GM18861 (cell line): ENCODE measurements at regions not wholly inside any gene's neighbourhood (a gene's known extent, or its start where the extent isn't known, plus 50 kb on each side); places are given as distances from the start of the nearest gene placed in this dataset.

Experiments used
- ATAC-seq: cut with Tn5 transposase; IDR thresholded peaks from one replicate; pipeline ENCODE4 v1.9.1; 2021; ENCODE audit not compliant: unreplicated experiment

DNA sequence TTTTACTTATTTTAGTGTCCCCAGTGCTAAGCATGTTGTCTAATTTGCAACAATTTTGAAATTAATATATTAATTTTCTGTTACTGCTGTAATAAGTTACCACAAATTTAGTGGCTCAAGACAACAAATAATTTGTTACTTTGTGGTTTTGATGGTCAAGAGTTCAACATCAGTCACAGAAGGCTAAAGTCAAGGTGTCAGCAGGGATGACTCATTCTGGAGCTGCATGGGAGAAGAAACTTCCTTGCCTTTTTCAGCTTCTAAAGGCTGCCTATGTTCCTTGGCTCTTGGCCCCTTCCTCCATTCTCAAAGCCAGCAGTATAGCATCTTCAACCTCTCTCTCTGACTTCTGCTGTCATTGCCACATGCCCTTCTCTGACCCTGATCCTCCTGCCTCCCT, 271.8 kb downstream of the HLX start:
- ATAC-seq = no peak

DNA sequence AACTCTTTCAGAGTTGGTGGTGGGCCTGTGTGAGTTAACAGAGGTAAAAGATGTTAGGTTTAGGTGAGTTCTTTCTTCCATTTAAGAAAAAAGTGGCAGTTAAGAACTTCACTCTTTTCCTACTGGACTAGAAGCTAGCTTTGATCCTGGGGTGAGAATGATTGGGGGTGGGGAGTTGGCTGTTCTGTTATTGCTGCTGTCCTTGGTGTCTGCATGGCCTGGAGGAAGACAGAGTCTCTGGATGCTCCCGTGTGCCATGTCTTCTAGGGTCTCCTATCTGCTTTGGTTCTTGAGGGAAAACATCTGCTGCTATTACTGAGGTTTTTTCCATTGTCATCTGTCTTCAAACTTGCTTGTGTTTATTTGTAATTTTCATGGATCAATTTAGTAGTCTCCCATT, 275.7 kb downstream of the HLX start:
- ATAC-seq = no peak

DNA sequence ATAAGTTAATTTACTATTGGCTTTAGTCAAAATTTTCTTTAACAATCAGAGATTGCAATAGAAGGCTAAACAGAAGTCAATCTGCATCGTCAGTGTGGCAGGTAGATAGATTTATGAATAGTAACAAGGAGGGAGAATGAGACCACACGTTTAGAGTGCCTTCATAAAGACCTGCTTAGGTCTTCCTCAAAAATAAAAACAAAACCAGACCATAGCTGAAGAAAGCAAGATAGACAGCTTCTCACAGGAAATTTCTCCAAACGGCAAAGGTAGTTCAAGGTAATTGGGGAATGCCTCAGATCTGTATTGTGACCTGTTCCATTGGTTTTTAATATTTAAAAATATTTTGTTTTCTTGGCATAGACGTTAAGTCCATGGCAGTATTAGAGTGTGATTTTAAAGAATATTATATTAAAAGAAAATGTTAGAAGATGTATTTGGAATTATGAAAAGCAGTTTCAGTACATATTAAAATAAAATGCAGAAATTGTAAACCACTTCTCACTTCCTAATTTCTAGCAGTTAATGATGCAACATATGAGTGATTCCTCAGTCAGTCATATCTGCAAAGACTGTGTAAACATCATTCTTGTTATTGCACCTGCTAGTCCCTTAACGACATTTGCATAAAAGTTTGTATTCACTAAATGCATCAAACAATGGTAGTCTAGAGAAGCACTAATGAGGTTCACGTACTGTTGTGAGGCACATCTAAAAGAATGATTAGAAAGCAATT, 278.0 kb downstream of the HLX start:
- peak; percentile 96 for ATAC-seq

- ATAC-seq = no peak
Observed at GRCh38 chr1:221159608-221160007, 280.4 kb downstream of the HLX start.

DNA sequence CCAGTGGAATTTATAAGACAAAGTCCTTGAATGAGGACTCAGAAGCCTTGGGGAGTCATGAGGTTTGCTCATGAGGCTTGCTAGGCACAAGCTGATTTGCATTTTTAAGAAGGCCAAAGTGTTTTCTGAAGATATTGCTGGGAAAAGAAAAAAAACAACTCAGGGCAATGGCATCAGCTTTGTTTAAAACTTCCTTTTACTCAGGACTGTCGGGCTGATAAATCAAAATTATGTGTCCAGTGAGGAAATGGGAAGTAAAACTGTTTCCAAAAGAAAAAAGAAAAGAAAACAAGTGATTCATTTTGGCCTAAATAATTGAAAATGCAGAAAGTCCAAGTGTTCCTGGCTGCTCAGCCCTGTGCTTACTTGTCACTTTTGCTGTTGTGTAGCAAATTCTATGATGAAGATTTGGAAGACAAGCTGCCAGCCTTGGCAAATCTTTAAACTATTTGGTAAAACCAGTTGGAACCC, 282.4 kb downstream of the HLX start:
- no peak for ATAC-seq

DNA sequence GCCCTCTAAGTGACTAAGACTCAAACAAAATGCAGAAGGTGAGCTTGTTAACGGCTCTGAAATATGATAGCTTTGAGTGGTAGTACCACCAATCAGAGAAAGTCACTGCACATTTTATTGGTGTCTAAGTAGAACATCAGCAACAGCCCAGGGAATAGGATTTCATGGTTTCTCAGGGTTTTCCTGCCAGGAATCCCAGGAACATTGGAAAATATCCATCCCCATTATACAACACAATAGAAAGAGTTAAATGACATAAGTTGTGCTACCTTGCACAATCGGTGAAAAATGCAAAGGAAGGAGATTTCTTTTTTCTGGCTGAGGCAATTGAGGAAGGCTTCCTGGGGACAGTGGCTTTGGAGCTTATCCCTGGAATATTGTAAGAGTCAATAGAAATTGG, 283.1 kb downstream of the HLX start:
- no peak for ATAC-seq

GRCh38 chr1:221162939-221163338, 283.7 kb downstream of the HLX start:
- no peak for ATAC-seq

DNA sequence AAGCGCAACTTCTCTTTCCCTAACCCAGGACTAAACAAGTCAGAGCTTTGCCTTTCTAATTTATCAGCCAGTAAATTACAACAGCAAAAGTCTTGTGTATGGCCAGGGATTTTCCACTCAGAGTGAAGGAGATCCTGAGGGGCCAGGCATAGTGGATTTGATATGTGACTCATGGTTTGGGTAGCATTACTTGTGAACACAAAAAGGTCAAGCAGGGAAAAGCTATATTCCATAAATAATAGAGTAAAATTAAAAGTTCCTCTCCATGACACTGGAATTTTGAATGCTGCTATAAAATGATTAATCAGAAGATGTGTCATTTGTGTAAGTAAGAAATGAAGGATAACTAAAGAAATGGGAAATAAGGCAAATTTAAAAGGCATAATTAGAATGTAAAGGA, 284.8 kb downstream of the HLX start:
- no peak for ATAC-seq

- ATAC-seq = no peak
Observed at GRCh38 chr1:221164951-221165838, 286.0 kb downstream of the HLX start.

- no peak for ATAC-seq
Observed at GRCh38 chr1:221165839-221166500, 286.7 kb downstream of the HLX start.

GRCh38 chr1:221166559-221167318, 287.5 kb downstream of the HLX start:
- peak; percentile 85 for ATAC-seq

DNA sequence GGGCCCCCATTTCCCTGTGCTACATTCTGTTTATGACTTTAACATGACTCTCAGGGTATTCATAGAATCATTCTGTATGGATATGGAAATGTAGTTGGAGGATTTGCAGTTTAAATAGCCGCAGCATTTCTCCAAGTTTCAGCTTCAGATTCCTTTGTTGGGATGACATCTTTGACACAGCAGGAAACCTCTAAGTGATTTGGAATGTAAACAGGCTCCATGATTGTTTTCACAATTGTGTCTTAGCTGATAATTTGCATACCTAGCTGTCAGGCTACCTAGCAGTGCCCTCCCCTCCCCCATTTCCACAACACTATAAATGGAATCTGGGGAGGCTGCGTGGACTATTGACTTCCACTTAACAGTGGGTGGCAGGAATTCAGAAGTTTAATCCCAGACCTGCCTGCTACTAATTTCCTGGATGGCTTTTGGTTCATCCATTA, 290.2 kb downstream of the HLX start:
- no peak for ATAC-seq

GRCh38 chr1:221170171-221170570, 290.9 kb downstream of the HLX start:
- ATAC-seq = no peak

GRCh38 chr1:221171768-221172167, 292.5 kb downstream of the HLX start:
- no peak for ATAC-seq

- no peak for ATAC-seq
Observed at GRCh38 chr1:221172841-221173240, 293.6 kb downstream of the HLX start.

GRCh38 chr1:221174330-221174993, 295.2 kb downstream of the HLX start:
- ATAC-seq = no peak

DNA sequence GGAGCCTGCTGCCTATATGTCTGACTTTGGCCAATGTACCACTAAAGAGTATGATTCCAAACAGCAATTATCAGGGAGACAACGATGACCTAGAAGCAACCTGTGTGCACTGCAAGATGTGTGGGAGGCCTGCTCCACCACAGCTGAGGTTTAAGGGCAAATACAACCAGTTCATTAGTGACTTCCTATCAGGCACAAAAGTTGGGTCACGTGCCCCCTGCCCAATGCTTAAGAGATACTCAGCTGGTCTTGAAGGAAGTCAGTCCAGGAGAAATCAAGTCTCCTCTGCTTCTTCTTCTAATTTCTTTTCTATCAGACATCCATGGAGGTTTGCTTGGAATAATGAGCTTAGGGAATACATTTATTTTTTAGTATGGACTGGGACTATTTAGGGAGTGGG, 296.0 kb downstream of the HLX start:
- no peak for ATAC-seq

DNA sequence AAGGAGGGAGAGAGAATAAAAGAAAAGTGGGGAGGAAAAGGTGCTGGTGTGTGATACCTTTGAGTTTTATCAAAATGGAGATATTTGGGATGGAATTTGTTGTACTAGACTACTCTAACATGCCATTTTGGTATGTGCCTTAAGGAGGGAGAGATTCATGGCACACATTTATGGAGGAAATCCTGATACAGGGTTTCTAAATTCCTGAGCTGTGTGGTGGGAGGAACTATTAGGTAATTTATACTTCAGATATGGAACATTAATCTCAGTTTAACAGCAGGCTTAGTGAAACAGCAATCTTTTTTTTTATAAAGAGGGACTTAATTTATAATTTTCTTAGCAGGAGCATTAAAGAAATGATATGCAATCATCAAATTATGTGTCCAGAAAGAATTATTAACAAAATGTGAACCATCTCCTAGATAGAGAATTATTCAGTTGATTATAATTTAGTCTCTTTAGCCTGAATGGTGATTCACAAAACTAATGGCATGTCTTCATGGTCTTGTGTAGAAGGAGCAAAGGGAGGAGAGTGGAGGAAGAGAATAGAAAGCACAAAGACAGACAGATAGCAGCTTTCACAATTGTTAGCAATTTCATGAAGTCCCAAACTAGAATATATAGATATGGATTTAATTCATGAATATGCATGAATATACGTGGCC, 301.6 kb downstream of the HLX start:
- no peak for ATAC-seq

GRCh38 chr1:221182791-221183533, 303.7 kb downstream of the HLX start:
- no peak for ATAC-seq
